ENCODE measurements at regions not wholly inside any gene's neighbourhood (a gene's known extent, or its start where the extent isn't known, plus 50 kb on each side); places are given as distances from the start of the nearest gene placed in this dataset.

GRCh38 chr2:851680-852079 is 99.0 kb upstream of the SNTG2 start:
- ChIA-PET POLR2A (no interaction called here), CTCF (interaction anchor here (1.5 kb wide), 1 partner anchor 136 kb away, joined by 3 read pairs; no protein-coding TSS in a partner anchor)
- TF ChIP-seq ZNF549 (tag by site-specific recombination; IDR thresholded peaks at IDR 0.05), result no peak
- TF ChIP-seq ZSCAN4 (tag by site-specific recombination; IDR thresholded peaks at IDR 0.05), result peak; percentile 70; the same call in 1 of the 2 replicates
- Histone ChIP-seq H3K4me1 (ENCODE audit: control insufficient read depth, insufficient read depth, low read length) (no peaks in the 10 kb centered on the region), H3K36me3 (ENCODE audit: control insufficient read depth in 2 of 2, insufficient read depth in 1 of 2, low read length in 2 of 2) (no peaks in the 10 kb centered on the region), H3K27ac (ENCODE audit: extremely low read depth, low read depth, low read length) (no peak overlapping the region), H3K4me3 (ENCODE audit: low read depth, low read length) (no peak overlapping the region), H3K9me3 (ENCODE audit: control insufficient read depth, insufficient read depth, low read depth, low read length) (no peaks in the 10 kb centered on the region)

DNA sequence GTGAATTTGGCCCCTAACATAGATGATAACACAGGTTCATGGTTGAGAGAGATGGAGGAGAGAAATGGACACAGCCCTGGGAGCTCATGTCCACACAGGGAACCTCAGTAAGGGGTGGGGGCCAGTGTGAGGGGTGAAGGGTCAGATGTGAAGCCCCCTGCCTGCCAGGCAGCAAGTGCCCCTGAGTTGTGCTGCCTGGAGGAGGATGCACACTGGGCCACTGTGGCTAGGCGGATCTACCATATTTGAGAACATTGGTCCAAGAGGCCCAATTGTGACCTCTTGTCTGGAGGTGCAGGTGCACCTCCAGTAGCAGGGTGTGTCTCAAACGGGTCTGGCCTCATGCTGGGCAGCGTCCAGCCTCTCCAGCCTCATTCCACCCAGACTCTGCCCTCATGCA is 99.6 kb upstream of the SNTG2 start:
- no peak overlapping the region for H3K4me3 ChIP-seq (ENCODE audit: low read depth, low read length)
- no peak overlapping the region for H3K27ac ChIP-seq (ENCODE audit: extremely low read depth, low read depth, low read length)
- ChIA-PET CTCF (no interaction called here), POLR2A (no interaction called here)
- no peaks in the 10 kb centered on the region for H3K4me1 ChIP-seq (ENCODE audit: control insufficient read depth, insufficient read depth, low read length)
- no peaks in the 10 kb centered on the region for H3K9me3 ChIP-seq (ENCODE audit: control insufficient read depth, insufficient read depth, low read depth, low read length)
- no peaks in the 10 kb centered on the region for H3K36me3 ChIP-seq (ENCODE audit: control insufficient read depth in 2 of 2, insufficient read depth in 1 of 2, low read length in 2 of 2)
- TF ChIP-seq, protein P1, sequence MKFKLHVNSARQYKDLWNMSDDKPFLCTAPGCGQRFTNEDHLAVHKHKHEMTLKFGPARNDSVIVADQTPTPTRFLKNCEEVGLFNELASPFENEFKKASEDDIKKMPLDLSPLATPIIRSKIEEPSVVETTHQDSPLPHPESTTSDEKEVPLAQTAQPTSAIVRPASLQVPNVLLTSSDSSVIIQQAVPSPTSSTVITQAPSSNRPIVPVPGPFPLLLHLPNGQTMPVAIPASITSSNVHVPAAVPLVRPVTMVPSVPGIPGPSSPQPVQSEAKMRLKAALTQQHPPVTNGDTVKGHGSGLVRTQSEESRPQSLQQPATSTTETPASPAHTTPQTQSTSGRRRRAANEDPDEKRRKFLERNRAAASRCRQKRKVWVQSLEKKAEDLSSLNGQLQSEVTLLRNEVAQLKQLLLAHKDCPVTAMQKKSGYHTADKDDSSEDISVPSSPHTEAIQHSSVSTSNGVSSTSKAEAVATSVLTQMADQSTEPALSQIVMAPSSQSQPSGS (tag by site-specific recombination; IDR thresholded peaks at IDR 0.05; ENCODE audit: low read depth), result no peak
- TF ChIP-seq ZNF791 (tag by site-specific recombination; IDR thresholded peaks at IDR 0.05) (no peak), ZNF768 (tag by site-specific recombination; IDR thresholded peaks at IDR 0.05) (no peak), GLI4 (tag by site-specific recombination; IDR thresholded peaks at IDR 0.05) (no peak), CTCF (tag by site-specific recombination; IDR thresholded peaks at IDR 0.05) (no peak), ZNF501 (tag by site-specific recombination; IDR thresholded peaks at IDR 0.05) (no peak), ZNF10 (tag by site-specific recombination; IDR thresholded peaks at IDR 0.05) (no peak), ZNF354C (tag by site-specific recombination; IDR thresholded peaks at IDR 0.05; ENCODE audit: borderline replicate concordance, low read depth) (no peak), ZNF416 (tag by site-specific recombination; IDR thresholded peaks at IDR 0.05) (no peak)

GRCh38 chr2:850429-850828 is 100.2 kb upstream of the SNTG2 start:
- H3K4me3 ChIP-seq (ENCODE audit: low read depth, low read length), result no peak overlapping the region
- H3K4me1 ChIP-seq (ENCODE audit: control insufficient read depth, insufficient read depth, low read length), result no peaks in the 10 kb centered on the region
- H3K9me3 ChIP-seq (ENCODE audit: control insufficient read depth, insufficient read depth, low read depth, low read length), result no peaks in the 10 kb centered on the region
- no peak overlapping the region for H3K27ac ChIP-seq (ENCODE audit: extremely low read depth, low read depth, low read length)
- no peaks in the 10 kb centered on the region for H3K36me3 ChIP-seq (ENCODE audit: control insufficient read depth in 2 of 2, insufficient read depth in 1 of 2, low read length in 2 of 2)
- ChIA-PET CTCF (no interaction called here), POLR2A (no interaction called here)
- no peak for TF ChIP-seq IKZF3 (tag by site-specific recombination; IDR thresholded peaks at IDR 0.05)
- no peak for TF ChIP-seq ZFP41 (tag by site-specific recombination; IDR thresholded peaks at IDR 0.05; ENCODE audit: borderline replicate concordance)
- TF ChIP-seq ZBTB49 (tag by site-specific recombination; IDR thresholded peaks at IDR 0.05; ENCODE audit: low read depth), result no peak
- TF ChIP-seq ZNF561 (tag by site-specific recombination; IDR thresholded peaks at IDR 0.05; ENCODE audit: borderline replicate concordance), result no peak
- no peak for TF ChIP-seq ZNF211 (tag by site-specific recombination; IDR thresholded peaks at IDR 0.05; ENCODE audit: low read depth)
- no peak for TF ChIP-seq ZNF341 (tag by site-specific recombination; IDR thresholded peaks at IDR 0.05; ENCODE audit: low read depth)
- no peak for TF ChIP-seq PBX3 (CRISPR knock-in tag; IDR thresholded peaks at IDR 0.05)
- no peak for TF ChIP-seq WT1 (tag by site-specific recombination; IDR thresholded peaks at IDR 0.05)
- TF ChIP-seq ZEB2 (tag by site-specific recombination; IDR thresholded peaks at IDR 0.05), result no peak
- no peak for TF ChIP-seq ZNF133 (tag by site-specific recombination; IDR thresholded peaks at IDR 0.05)
